Ovary (tissue), 7 donors: ENCODE measurements at regions not wholly inside any gene's neighbourhood (a gene's known extent, or its start where the extent isn't known, plus 50 kb on each side); places are given as distances from the start of the nearest gene placed in this dataset.

Experiments used
- DNase-seq, 5 donors: peaks; one replicate each; pipeline ENCODE4 v3.0.0-alpha.2; 2019 to 2020
- H3K27ac ChIP-seq, 2 donors: fragments of 200-600 bp; one replicate each; pipeline versions ENCODE4 v1.5.1 to v1.8.0; 2019 to 2022
- H3K27me3 ChIP-seq: fragments of 200-600 bp; one replicate; pipeline ENCODE4 v1.8.0; 2022
- H3K36me3 ChIP-seq: fragments of 200-600 bp; sonication (generic); one replicate; pipeline ENCODE4 v1.5.1; 2019
- H3K4me1 ChIP-seq: one replicate; pipeline ENCODE4 v1.8.1; 2013; ENCODE audit warnings: mild to moderate bottlenecking, moderate library complexity; ENCODE audit not compliant: insufficient read depth
- H3K4me3 ChIP-seq: fragments of 200-600 bp; sonication (generic); one replicate; pipeline ENCODE4 v1.5.1; 2017
- H3K9me3 ChIP-seq, 2 donors: fragments of 200-600 bp in 1 of 2; sonication (generic) in 1 of 2; one replicate each; pipeline versions ENCODE4 v1.5.1 to v1.8.1; 2013 to 2019; ENCODE audit warnings: mild to moderate bottlenecking in 1 of 2, moderate library complexity in 1 of 2
- EP300 ChIP-seq: sonication (generic); formaldehyde crosslinking; IDR thresholded peaks from one replicate; pipeline ENCODE4 v1.6.1; 2017; ENCODE audit warnings: antibody characterized with exemption
- POLR2A ChIP-seq: fragments of 450-650 bp; IDR thresholded peaks from one replicate; pipeline ENCODE4 v1.6.1; 2017; ENCODE audit warnings: antibody characterized with exemption, mild to moderate bottlenecking, moderate library complexity
- WGBS, 3 donors: extraction: QIAGEN DNeasy Blood & Tissue Kit in 1 of 3; methylation state at CpG; one replicate each; pipeline versions ENCODE4 v1.1.5 to v1.1.7; 2013 to 2017; 5-methylcytosine and 5-hydroxymethylcytosine counted together
- intact Hi-C, 4 donors: fragments of 100-400 bp; cut with DNase I; formaldehyde crosslinking; loops; one replicate each; pipeline versions ENCODE4 v1.11.0 to v1.15.1; 2022 to 2023
- TF ChIP-seq, protein P1 (sequence below), 3 donors: fragments of 450-650 bp in 2 of 3; fragments of 200-600 bp in 1 of 3; IDR thresholded peaks; one replicate each; pipeline versions ENCODE4 v1.5.1 to v1.8.0; 2016 to 2022; ENCODE audit warnings: antibody characterized with exemption in 3 of 3, mild to moderate bottlenecking in 1 of 3
- donor health status: DM: no; HTN: no; CAD: no; lungs with moderate emphysema.
- donor health status: DM: no; HTN: no; CAD: no.
- donor health status: Bipolar disorder and iron deficiency.
- donor health status: DM: no; HTN: no; CAD: no.
- donor health status: DM: yes; HTN: yes; CAD: no.

DNA sequence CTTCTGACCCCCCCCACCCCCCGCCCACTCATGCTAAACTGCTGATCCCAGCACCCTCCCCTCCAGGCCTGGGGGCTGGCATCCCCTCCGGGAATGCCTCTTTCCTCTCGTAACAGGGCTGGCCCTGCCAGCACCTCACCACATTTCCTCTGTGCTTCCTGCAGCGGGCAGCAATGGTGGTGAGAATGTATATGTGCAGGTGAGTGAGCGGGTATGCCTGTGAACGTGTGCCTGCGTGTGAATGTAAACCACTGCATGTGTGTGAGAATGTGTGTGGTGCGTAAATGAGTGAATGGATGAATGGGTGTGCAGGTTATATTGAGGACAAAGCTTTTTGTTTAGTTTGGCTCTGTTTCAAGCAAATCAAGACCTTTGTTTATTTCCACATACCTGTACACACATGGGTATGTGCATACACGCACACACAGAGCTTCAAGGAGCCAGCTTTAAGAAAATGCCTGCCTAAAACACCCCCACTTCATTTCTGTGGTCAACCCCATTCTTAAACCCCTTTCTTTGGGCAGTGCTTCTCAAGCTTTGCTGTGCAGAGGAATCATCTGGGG is 95.7 kb upstream of the SHB start:
- no peaks in the 10 kb centered on the region for H3K36me3 ChIP-seq
- H3K27ac ChIP-seq = no peak overlapping the region
- TF ChIP-seq EP300 (no peak), POLR2A (no peak)
- TF ChIP-seq, protein P1, sequence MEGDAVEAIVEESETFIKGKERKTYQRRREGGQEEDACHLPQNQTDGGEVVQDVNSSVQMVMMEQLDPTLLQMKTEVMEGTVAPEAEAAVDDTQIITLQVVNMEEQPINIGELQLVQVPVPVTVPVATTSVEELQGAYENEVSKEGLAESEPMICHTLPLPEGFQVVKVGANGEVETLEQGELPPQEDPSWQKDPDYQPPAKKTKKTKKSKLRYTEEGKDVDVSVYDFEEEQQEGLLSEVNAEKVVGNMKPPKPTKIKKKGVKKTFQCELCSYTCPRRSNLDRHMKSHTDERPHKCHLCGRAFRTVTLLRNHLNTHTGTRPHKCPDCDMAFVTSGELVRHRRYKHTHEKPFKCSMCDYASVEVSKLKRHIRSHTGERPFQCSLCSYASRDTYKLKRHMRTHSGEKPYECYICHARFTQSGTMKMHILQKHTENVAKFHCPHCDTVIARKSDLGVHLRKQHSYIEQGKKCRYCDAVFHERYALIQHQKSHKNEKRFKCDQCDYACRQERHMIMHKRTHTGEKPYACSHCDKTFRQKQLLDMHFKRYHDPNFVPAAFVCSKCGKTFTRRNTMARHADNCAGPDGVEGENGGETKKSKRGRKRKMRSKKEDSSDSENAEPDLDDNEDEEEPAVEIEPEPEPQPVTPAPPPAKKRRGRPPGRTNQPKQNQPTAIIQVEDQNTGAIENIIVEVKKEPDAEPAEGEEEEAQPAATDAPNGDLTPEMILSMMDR (IDR thresholded peaks at IDR 0.05) = no peak
- H3K27me3 ChIP-seq = no peaks in the 10 kb centered on the region
- 85 to 87% (median 86%) methylated on average over 9 of the region's 9 CpGs for WGBS, 3 donors
- DNase-seq = no peak
- no peaks in the 10 kb centered on the region for H3K9me3 ChIP-seq
- H3K4me3 ChIP-seq = no peak overlapping the region
- H3K4me1 ChIP-seq = no peaks in the 10 kb centered on the region
- intact Hi-C loops = loop anchor here in 2 of 4 donors (5.0 kb wide), 2 partner anchors 37 to 58 kb away; no protein-coding TSS in a partner anchor

DNA sequence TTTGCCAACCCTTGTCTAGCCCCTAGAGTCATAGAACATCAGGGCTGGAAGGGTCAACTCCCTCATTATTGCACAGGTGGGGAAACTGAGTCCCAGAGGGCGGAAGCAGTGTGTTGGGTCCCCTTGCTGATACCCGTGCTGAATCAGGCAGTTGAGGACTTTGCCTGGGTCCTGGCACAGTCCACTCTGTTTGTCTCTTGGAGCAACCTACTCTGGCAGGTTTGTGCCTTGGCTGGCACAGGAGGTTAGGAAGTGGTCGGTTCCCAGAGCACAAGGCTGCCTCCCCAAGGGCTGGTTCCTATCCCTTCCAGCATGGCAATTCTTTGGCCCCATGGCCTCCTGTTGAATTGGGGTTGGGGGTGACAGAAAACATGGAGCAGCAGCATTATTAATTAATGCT is 94.5 kb upstream of the SHB start:
- Histone ChIP-seq H3K27me3 (no peaks in the 10 kb centered on the region), H3K9me3 (no peaks in the 10 kb centered on the region), H3K27ac (no peak overlapping the region), H3K4me1 (no peaks in the 10 kb centered on the region), H3K36me3 (no peaks in the 10 kb centered on the region), H3K4me3 (no peak overlapping the region)
- WGBS, 3 donors = 86 to 89% (median 87%) methylated on average over 3 of the region's 3 CpGs
- intact Hi-C loops = no loop called here
- DNase-seq = no peak
- TF ChIP-seq POLR2A (no peak), EP300 (no peak)
- TF ChIP-seq, protein P1 (IDR thresholded peaks at IDR 0.05) = no peak

DNA sequence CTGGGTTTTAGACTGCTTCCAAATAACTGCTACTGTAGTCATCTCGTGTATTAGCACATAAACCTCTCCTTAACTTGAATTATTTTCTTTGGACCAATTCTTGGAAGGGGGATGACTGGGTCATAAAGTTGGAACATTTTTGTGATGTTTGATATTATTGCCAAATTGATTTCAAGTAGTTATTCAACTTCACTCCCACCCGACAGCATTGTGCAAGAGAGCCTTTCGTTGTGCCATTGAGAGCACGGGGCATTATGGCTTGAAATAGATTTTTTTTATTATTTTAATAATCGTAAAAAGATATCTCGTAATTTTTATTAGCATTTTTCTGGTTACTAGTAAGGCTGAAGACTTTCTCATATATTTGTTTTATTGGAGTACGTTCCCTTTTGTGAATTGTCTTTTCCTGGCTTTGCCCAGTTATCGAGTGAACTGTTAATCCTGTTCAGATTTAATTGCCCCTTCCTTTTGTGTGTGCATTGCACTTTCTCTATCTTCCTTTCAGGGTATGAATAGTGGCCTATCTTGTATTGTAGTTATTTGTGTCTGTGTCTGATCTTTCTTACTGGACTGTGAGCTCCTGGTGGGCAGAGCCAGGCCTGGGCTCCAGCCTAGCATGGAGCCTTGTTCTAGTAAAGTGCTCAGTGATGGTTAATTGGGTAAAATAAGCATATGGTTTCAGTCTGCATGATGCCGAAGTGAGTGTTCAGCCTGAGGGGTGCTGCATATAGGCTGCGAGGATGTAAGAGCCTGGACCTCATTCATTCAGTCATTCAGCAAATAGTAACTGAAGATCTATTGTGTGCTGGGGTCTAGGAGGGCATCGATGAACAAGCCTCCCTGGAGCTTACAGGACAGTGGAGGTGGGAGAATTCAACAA is 93.5 kb upstream of the SHB start:
- Histone ChIP-seq H3K36me3 (no peaks in the 10 kb centered on the region), H3K4me3 (no peak overlapping the region), H3K27ac (no peak overlapping the region), H3K4me1 (no peaks in the 10 kb centered on the region), H3K27me3 (no peaks in the 10 kb centered on the region), H3K9me3 (no peaks in the 10 kb centered on the region)
- TF ChIP-seq, protein P1 (IDR thresholded peaks at IDR 0.05) = no peak
- TF ChIP-seq EP300 (no peak), POLR2A (no peak)
- no peak for DNase-seq
- 34 to 36% (median 36%) methylated on average over 11 of the region's 11 CpGs for WGBS, 3 donors
- intact Hi-C loops = no loop called here

DNA sequence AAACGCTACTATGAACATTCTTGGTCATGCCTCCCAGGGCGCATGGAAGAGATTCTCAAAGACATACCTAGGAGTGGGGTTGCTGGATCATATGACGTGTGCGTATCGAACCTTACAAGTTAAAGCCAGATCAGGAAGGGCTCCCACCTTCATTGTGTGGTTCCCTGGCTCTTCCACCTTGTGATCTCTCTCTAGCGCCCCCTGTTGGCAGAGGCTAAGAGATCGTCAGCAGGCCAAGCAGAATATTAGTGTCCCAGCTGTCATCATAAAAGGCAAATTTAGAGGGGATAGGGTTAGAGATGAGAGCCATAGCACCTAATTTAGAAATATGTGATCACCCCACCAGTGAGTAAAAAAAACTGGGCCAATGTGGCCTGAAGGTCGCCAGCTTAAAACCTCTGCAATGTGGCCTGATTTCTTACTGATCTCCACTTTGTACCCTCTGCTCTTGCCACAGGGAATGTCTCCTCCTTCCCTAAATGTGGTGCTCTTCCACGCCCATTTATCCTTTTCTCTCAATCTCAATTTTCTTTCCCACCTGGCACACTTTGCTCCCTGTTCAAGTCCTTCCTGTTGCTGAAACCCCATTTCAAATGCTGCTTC is 91.7 kb upstream of the SHB start:
- intact Hi-C loops = no loop called here
- Histone ChIP-seq H3K36me3 (no peaks in the 10 kb centered on the region), H3K4me1 (no peaks in the 10 kb centered on the region), H3K9me3 (no peaks in the 10 kb centered on the region), H3K4me3 (no peak overlapping the region), H3K27me3 (no peaks in the 10 kb centered on the region), H3K27ac (no peak overlapping the region)
- peak; percentile 15 to 37 (median 26) for DNase-seq
- 57 to 61% (median 57%) methylated on average over 9 of the region's 9 CpGs for WGBS, 3 donors
- TF ChIP-seq EP300 = no peak
- TF ChIP-seq, protein P1 (IDR thresholded peaks at IDR 0.05) = peak in 1 of 3 donors; percentile 16
